Loucy (cell line): ENCODE measurements at regions not wholly inside any gene's neighbourhood (a gene's known extent, or its start where the extent isn't known, plus 50 kb on each side); places are given as distances from the start of the nearest gene placed in this dataset.

Source experiments
- H2AFZ ChIP-seq: fragments of 200-600 bp; sonication (generic); 2 replicates; pipeline ENCODE4 v1.6.0; 2016; ENCODE audit warnings: antibody characterized with exemption, mild to moderate bottlenecking, low read length, moderate library complexity
- H3F3A ChIP-seq: fragments of 200-600 bp; 2 replicates; pipeline ENCODE4 v1.6.0; 2016; ENCODE audit warnings: antibody characterized with exemption, low read depth, mild to moderate bottlenecking
- H3K27me3 ChIP-seq: fragments of 200-600 bp; sonication (generic); 2 replicates; pipeline ENCODE4 v1.6.1; 2014; ENCODE audit warnings: low read length, mild to moderate bottlenecking; ENCODE audit not compliant: insufficient read depth, poor library complexity, severe bottlenecking
- H3K36me3 ChIP-seq: fragments of 200-600 bp; sonication (generic); 2 replicates; pipeline ENCODE4 v1.6.1; 2016; ENCODE audit warnings: low read length; ENCODE audit not compliant: insufficient read depth
- H3K4me1 ChIP-seq: fragments of 200-600 bp; sonication (generic); 2 replicates; pipeline ENCODE4 v1.5.1; 2014; ENCODE audit warnings: low read length, mild to moderate bottlenecking; ENCODE audit not compliant: insufficient read depth, poor library complexity, severe bottlenecking
- H3K4me2 ChIP-seq: fragments of 200-600 bp; sonication (generic); 2 replicates; pipeline ENCODE4 v1.6.0; 2014; ENCODE audit warnings: antibody characterized with exemption, low read length, low read depth, mild to moderate bottlenecking; ENCODE audit not compliant: poor library complexity, severe bottlenecking
- H3K4me3 ChIP-seq: fragments of 200-600 bp; sonication (generic); 2 replicates; pipeline ENCODE4 v1.5.1; 2014; ENCODE audit warnings: low read length, mild to moderate bottlenecking, mixed read lengths; ENCODE audit not compliant: poor library complexity, severe bottlenecking
- H3K79me2 ChIP-seq: fragments of 200-600 bp; sonication (generic); 2 replicates; pipeline ENCODE4 v1.6.1; 2014; ENCODE audit warnings: low read length; ENCODE audit not compliant: insufficient read depth
- H3K9ac ChIP-seq: fragments of 200-600 bp; sonication (generic); 2 replicates; pipeline ENCODE4 v1.6.0; 2014; ENCODE audit warnings: mild to moderate bottlenecking, low read depth, low read length, moderate library complexity; ENCODE audit not compliant: poor library complexity, severe bottlenecking
- H3K9me2 ChIP-seq: fragments of 200-600 bp; sonication (generic); replicated peaks from 2 replicates; pipeline ENCODE4 v1.6.1; 2016; ENCODE audit warnings: low read depth, low read length, mixed read lengths
- H3K9me3 ChIP-seq: fragments of 200-600 bp; sonication (generic); 2 replicates; pipeline ENCODE4 v1.6.1; 2014; ENCODE audit warnings: mild to moderate bottlenecking, antibody characterized with exemption, low read length, low read depth; ENCODE audit not compliant: insufficient read depth
- H4K20me1 ChIP-seq: fragments of 200-600 bp; sonication (generic); 2 replicates; pipeline ENCODE4 v1.6.0; 2014; ENCODE audit warnings: antibody characterized with exemption, low read length, mild to moderate bottlenecking; ENCODE audit not compliant: insufficient read depth, poor library complexity, severe bottlenecking
- CTCF ChIP-seq: fragments of 200-600 bp; sonication (generic); conservative IDR thresholded peaks from 2 replicates; pipeline ENCODE4 v1.5.1; 2014; ENCODE audit warnings: mild to moderate bottlenecking, antibody characterized with exemption, low read length
- EZH2phosphoT487 ChIP-seq: fragments of 200-600 bp; IDR thresholded peaks from 2 replicates; pipeline ENCODE4 v1.6.1; 2018; ENCODE audit warnings: antibody characterized with exemption, mild to moderate bottlenecking, moderate library complexity, borderline replicate concordance

GRCh38 chr6:169854813-169855212 lies 103.4 kb downstream of the ERMARD start:
- peaks cover 27% of the 10 kb centered on the region; the same call in 1 of the 2 replicates for H3K9me3 ChIP-seq
- TF ChIP-seq CTCF (no peak), EZH2phosphoT487 (no peak)
- H3K9ac ChIP-seq: no peak overlapping the region
- no peaks in the 10 kb centered on the region for H3K9me2 ChIP-seq
- no peak overlapping the region for H3K4me2 ChIP-seq
- H3K27me3 ChIP-seq: no peaks in the 10 kb centered on the region
- H3K4me1 ChIP-seq: no peaks in the 10 kb centered on the region
- no peak overlapping the region for H2AFZ ChIP-seq
- H3K4me3 ChIP-seq: no peak overlapping the region
- no peaks in the 10 kb centered on the region for H3F3A ChIP-seq
- no peaks in the 10 kb centered on the region for H3K79me2 ChIP-seq
- H4K20me1 ChIP-seq: no peaks in the 10 kb centered on the region
- H3K36me3 ChIP-seq: no peaks in the 10 kb centered on the region

- H3F3A ChIP-seq: no peaks in the 10 kb centered on the region
- H2AFZ ChIP-seq: no peak overlapping the region
- peaks cover 27% of the 10 kb centered on the region; the same call in 1 of the 2 replicates for H3K9me3 ChIP-seq
- no peaks in the 10 kb centered on the region for H3K4me1 ChIP-seq
- H3K9ac ChIP-seq: no peak overlapping the region
- no peaks in the 10 kb centered on the region for H4K20me1 ChIP-seq
- TF ChIP-seq EZH2phosphoT487 (no peak), CTCF (no peak)
- H3K4me2 ChIP-seq: no peak overlapping the region
- no peaks in the 10 kb centered on the region for H3K79me2 ChIP-seq
- no peaks in the 10 kb centered on the region for H3K27me3 ChIP-seq
- no peaks in the 10 kb centered on the region for H3K36me3 ChIP-seq
- no peak overlapping the region for H3K4me3 ChIP-seq
- H3K9me2 ChIP-seq: no peaks in the 10 kb centered on the region
These were observed 102.8 kb downstream of the ERMARD start for GRCh38 chr6:169854083-169854725.

- TF ChIP-seq EZH2phosphoT487 (no peak), CTCF (no peak)
- H3K9me2 ChIP-seq: no peaks in the 10 kb centered on the region
These were observed 102.0 kb downstream of the ERMARD start for GRCh38 chr6:169853196-169854082.

More at GRCh38 chr6:169853196-169854082, 102.0 kb downstream of the ERMARD start:
- Histone ChIP-seq H3K4me1 (no peaks in the 10 kb centered on the region), H3F3A (no peaks in the 10 kb centered on the region), H2AFZ (no peak overlapping the region), H3K4me2 (no peak overlapping the region), H3K27me3 (no peaks in the 10 kb centered on the region), H3K4me3 (no peak overlapping the region), H3K9ac (no peak overlapping the region), H3K79me2 (no peaks in the 10 kb centered on the region), H4K20me1 (no peaks in the 10 kb centered on the region), H3K9me3 (peaks cover 24% of the 10 kb centered on the region; the same call in 1 of the 2 replicates), H3K36me3 (no peaks in the 10 kb centered on the region)
